GM12864 (cell line): ENCODE measurements at regions not wholly inside any gene's neighbourhood (a gene's known extent, or its start where the extent isn't known, plus 50 kb on each side); places are given as distances from the start of the nearest gene placed in this dataset.

Source experiments
- DNase-seq: peaks from one replicate; pipeline ENCODE4 v3.0.0-alpha.2; 2011; ENCODE audit warnings: low read depth
- H3K4me3 ChIP-seq: 2 replicates; pipeline ENCODE4 v1.5.1; 2011; ENCODE audit warnings: mild to moderate bottlenecking, low read depth, low read length, control low read depth
- TF ChIP-seq, protein P1 (sequence below): IDR thresholded peaks from 2 replicates; pipeline ENCODE4 v1.5.1; 2011; ENCODE audit warnings: low read depth, mild to moderate bottlenecking, moderate library complexity, low read length, control low read depth, inconsistent platforms; ENCODE audit errors: missing control alignments

DNA sequence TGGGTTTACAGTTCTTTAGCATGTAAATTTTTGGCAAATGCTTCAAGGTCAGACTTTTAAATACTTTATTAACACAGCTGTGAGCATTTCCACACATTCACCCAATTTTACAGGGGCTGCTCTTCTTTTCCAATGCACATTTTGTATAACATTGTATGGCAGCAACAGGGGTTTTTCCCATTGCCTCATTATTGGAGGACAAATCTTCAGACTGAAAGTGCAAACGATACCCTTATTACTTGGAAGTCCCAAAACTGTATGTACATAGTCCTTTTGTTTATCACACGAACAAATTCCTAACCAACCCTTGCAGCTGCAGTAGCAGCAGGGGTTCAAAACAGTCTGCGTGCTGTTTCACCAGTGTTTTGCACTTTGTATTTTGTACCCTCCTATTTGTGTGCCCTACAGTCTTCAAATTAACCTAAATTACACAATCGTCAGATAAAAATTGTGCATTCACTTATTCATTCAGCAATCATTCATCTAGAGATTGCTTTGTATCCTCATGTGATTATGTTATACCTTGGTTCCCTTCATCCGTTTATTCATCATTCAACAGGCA lies 330.7 kb upstream of the RASGEF1B start:
- no peak for DNase-seq
- TF ChIP-seq, protein P1, sequence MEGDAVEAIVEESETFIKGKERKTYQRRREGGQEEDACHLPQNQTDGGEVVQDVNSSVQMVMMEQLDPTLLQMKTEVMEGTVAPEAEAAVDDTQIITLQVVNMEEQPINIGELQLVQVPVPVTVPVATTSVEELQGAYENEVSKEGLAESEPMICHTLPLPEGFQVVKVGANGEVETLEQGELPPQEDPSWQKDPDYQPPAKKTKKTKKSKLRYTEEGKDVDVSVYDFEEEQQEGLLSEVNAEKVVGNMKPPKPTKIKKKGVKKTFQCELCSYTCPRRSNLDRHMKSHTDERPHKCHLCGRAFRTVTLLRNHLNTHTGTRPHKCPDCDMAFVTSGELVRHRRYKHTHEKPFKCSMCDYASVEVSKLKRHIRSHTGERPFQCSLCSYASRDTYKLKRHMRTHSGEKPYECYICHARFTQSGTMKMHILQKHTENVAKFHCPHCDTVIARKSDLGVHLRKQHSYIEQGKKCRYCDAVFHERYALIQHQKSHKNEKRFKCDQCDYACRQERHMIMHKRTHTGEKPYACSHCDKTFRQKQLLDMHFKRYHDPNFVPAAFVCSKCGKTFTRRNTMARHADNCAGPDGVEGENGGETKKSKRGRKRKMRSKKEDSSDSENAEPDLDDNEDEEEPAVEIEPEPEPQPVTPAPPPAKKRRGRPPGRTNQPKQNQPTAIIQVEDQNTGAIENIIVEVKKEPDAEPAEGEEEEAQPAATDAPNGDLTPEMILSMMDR = no peak
- H3K4me3 ChIP-seq = no peak overlapping the region

DNA sequence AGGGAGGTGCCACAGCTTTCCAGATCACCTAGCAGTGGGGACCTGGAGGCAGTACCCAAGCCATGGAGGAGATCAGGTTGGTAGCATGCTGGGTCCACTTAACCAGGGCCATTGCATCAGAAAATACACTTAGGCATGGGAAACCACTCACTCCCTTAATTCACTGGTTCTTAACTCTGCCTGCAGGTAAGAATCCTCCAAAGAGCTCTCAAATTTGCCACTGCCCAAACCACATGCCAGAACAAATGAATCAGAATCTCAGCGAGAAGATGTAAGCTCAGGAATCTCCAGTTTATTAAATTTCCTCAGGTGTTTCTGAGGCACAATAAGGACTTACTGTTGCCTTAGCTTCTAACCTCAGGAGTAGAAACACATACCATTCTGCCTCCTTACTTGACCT lies 327.7 kb upstream of the RASGEF1B start:
- TF ChIP-seq, protein P1 = no peak
- no peak overlapping the region for H3K4me3 ChIP-seq
- DNase-seq = no peak

GRCh38 chr4:81796790-81797528 lies 325.3 kb upstream of the RASGEF1B start:
- TF ChIP-seq, protein P1 = no peak
- no peak overlapping the region for H3K4me3 ChIP-seq
- no peak for DNase-seq

DNA sequence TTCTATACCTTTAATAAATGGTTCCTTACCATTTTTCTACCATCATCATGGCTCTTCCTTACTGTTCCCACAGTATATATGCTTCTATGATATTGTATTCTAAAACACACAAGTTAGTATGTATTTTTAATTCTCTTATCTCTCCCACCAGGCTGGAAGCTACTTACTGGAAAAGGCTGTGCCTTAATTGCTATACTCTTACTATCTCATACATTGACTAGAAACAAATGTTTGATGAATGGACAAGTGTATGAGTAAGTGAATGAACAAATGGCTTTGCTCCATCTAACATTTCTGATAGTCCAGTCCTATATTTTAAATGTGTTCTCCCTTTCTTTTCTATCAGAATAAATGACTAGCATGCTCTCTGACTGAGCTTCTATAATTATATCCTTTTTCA lies 320.8 kb upstream of the RASGEF1B start:
- no peak for DNase-seq
- TF ChIP-seq, protein P1 = no peak

DNA sequence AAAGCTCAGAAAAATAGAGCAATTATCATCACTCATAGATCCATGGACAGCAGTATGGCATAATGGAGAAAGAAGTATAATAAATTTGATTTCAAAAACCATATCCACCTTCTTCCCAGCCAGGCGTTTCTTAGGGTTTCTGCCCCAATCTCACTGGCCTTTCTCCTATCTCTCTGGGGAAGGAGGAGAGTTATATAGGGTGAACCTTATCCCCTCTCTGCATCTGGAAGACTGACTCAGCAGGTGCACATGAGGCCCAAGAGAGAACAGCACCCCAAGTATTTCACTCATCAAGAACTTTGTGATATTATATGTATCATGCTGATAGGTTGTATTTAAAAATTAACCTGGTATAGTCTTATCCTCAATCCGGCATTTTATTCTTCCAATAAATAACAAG lies 318.8 kb upstream of the RASGEF1B start:
- DNase-seq = no peak
- H3K4me3 ChIP-seq = no peak overlapping the region
- TF ChIP-seq, protein P1 = no peak

More for the DNA sequence above, 320.8 kb upstream of the RASGEF1B start:
- H3K4me3 ChIP-seq = no peak overlapping the region

GRCh38 chr4:81789741-81790399 lies 318.2 kb upstream of the RASGEF1B start:
- no peak for DNase-seq
- no peak overlapping the region for H3K4me3 ChIP-seq
- TF ChIP-seq, protein P1 = no peak
